NB4 (cell line): ENCODE measurements at regions not wholly inside any gene's neighbourhood (a gene's known extent, or its start where the extent isn't known, plus 50 kb on each side); places are given as distances from the start of the nearest gene placed in this dataset.

ENCODE experiments used
- DNase-seq: peaks from one replicate; pipeline ENCODE4 v3.0.0; 2010; ENCODE audit warnings: low read depth
- H3K4me3 ChIP-seq: one replicate; pipeline ENCODE4 v1.5.1; 2011; ENCODE audit warnings: mild to moderate bottlenecking, low read depth, low read length, moderate library complexity
- CTCF ChIP-seq: IDR thresholded peaks from one replicate; pipeline ENCODE4 v1.5.1; 2012; ENCODE audit warnings: low read depth, low read length
- MYC ChIP-seq: IDR thresholded peaks from 2 replicates; pipeline ENCODE4 v1.6.1; 2011; ENCODE audit warnings: low read depth, low read length
- POLR2A ChIP-seq: IDR thresholded peaks from 2 replicates; pipeline ENCODE4 v1.6.1; 2011; ENCODE audit warnings: mild to moderate bottlenecking; ENCODE audit not compliant: insufficient read length; ENCODE audit errors: extremely low read depth
- TF ChIP-seq, protein P1 (sequence below): IDR thresholded peaks from 2 replicates; pipeline ENCODE4 v1.6.1; 2011; ENCODE audit warnings: low read depth, low read length

DNA sequence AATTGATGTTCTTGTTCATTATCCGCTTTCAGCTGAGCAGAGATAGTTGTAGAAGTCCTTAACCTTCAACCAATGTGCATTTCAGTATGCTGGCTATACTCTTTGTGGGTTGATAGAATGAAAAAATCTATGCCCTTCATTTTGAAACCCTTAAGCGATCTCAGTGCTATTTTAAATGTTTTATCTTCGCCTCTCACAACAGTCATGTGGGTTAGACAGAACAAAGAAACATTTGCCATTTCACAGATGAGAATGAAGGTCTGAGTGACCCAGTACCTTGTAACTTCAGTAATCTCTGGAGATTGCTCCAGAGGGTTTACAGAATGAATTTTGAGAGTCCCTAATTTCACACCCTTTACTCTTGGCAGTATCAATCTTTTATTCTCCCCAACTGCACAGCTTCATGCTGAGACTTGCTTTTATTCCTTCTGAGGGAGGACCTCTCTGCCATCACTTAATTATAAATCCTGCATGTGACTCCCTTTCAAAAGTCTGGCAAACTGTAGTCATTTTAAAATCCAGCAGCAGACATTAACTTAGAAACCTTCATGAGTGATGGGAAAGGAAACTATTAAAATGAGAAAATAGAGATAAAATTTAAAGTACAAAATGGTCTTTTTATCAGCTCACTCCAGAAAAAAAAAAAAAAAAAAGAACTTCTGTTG is 921.5 kb downstream of the RAB28 start:
- TF ChIP-seq CTCF: no peak
- DNase-seq: no peak
- H3K4me3 ChIP-seq: no peak overlapping the region

- H3K4me3 ChIP-seq: no peak overlapping the region
- TF ChIP-seq CTCF (no peak), POLR2A (no peak)
- TF ChIP-seq, protein P1, sequence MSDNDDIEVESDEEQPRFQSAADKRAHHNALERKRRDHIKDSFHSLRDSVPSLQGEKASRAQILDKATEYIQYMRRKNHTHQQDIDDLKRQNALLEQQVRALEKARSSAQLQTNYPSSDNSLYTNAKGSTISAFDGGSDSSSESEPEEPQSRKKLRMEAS: no peak
- no peak for DNase-seq
These were observed 922.1 kb downstream of the RAB28 start for GRCh38 chr4:12562021-12562420.

DNA sequence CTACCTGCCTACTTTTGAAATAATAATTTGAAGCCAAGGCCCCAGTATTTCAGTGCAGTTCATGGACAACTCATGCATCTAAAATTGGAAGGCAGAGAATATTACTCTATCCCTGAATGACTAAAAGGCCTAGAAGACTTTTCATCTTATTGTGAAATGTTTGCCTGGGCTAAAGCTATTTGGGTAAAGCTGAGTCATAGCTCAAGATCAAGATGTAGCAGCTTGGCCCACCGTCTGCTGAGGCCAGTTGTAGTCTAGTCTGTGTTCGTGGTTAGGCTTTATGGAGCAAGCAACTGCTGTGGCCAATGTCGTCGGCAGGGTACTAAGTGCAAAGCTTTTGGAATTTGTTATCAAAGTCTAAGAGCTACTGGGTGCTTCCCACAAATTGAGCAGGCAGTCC is 929.1 kb downstream of the RAB28 start:
- DNase-seq: peak; percentile 59
- TF ChIP-seq, protein P1: no peak
- no peak for TF ChIP-seq MYC
- no peak for TF ChIP-seq POLR2A
- no peak for TF ChIP-seq CTCF
- H3K4me3 ChIP-seq: no peak overlapping the region

DNA sequence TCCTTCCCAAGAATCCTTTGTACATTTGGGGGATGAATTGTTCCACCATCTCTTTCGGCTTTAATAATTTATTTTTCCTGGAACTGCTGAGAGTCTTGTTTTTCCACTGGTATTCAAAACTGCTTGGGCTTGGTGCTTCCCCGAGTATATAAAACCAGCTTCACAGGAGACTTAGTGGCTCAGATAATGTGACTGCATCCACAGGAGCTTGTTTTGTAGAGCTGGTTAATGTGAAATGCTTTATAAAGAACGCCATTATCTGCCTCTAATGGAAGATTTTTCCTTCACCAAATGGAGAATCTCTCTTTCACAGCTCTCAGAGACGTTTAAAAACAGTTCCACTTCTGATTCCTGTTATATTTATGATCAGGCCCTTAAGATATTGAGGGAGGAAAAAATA is 935.5 kb downstream of the RAB28 start:
- no peak overlapping the region for H3K4me3 ChIP-seq
- TF ChIP-seq, protein P1: no peak
- TF ChIP-seq POLR2A (no peak), MYC (no peak)
- DNase-seq: no peak

GRCh38 chr4:12545812-12546211 is 938.3 kb downstream of the RAB28 start:
- H3K4me3 ChIP-seq: no peak overlapping the region
- DNase-seq: no peak
- TF ChIP-seq, protein P1: no peak
- no peak for TF ChIP-seq CTCF
- no peak for TF ChIP-seq MYC
- no peak for TF ChIP-seq POLR2A

DNA sequence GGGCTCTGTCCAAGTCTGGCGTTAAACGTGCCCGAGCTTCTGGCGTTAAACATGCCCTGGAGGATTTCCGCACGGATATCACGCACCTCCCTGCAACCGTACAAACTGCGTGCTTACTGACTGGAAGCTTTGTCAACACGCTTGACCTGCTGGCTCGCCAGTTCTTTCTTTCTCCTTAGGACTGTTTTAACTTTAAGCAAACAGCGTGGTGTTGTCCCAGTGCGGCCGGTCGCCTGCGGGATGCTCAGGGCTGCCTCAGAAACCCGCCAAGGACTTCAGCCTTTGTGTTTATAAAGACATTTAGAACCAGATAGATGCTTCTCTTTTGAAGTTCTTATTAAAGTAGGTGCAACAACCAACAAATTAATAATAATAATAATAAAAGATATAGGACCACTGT is 946.0 kb downstream of the RAB28 start:
- no peak overlapping the region for H3K4me3 ChIP-seq
- DNase-seq: no peak
- TF ChIP-seq, protein P1: no peak
- TF ChIP-seq MYC (no peak), CTCF (no peak), POLR2A (no peak)
